ENCODE measurements at regions not wholly inside any gene's neighbourhood (a gene's known extent, or its start where the extent isn't known, plus 50 kb on each side); places are given as distances from the start of the nearest gene placed in this dataset.

- TF ChIP-seq EZH2 (IDR thresholded peaks at IDR 0.05; ENCODE audit: low read depth, low read length, severe bottlenecking) (no peak), RBBP5 (IDR thresholded peaks at IDR 0.05; ENCODE audit: borderline replicate concordance, low read depth, low read length) (no peak), ATF3 (IDR thresholded peaks at IDR 0.05; ENCODE audit: insufficient read depth, low read depth, low read length) (no peak), POU5F1 (IDR thresholded peaks at IDR 0.05; ENCODE audit: low read depth, low read length) (no peak), SP2 (IDR thresholded peaks at IDR 0.05; ENCODE audit: low read length) (no peak), BRCA1 (IDR thresholded peaks at IDR 0.05; ENCODE audit: low read depth, low read length) (no peak), TCF12 (IDR thresholded peaks at IDR 0.05; ENCODE audit: low read depth, low read length) (no peak), KDM1A (IDR thresholded peaks at IDR 0.05; ENCODE audit: borderline replicate concordance, low read length) (no peak), SIX5 (IDR thresholded peaks at IDR 0.05; ENCODE audit: low read depth, low read length) (no peak), HDAC6 (IDR thresholded peaks at IDR 0.05; ENCODE audit: low read depth, low read length) (no peak), ASH2L (IDR thresholded peaks at IDR 0.05; ENCODE audit: low read length) (no peak)
Observed at GRCh38 chr1:166701603-166702100, 137.6 kb upstream of the POGK start (continued).

All from H1 (cell line).